HG02973 (cell line): ENCODE measurements at regions not wholly inside any gene's neighbourhood (a gene's known extent, or its start where the extent isn't known, plus 50 kb on each side); places are given as distances from the start of the nearest gene placed in this dataset.
"Not testable (repeated sequence)": the region's sequence is repeated elsewhere in the genome, so short reads cannot be mapped to it uniquely, and the experiment has no call there.

Experiments used
- ATAC-seq: cut with Tn5 transposase; IDR thresholded peaks from one replicate; pipeline ENCODE4 v1.9.1; 2021; ENCODE audit warnings: moderate library complexity; ENCODE audit not compliant: unreplicated experiment

DNA sequence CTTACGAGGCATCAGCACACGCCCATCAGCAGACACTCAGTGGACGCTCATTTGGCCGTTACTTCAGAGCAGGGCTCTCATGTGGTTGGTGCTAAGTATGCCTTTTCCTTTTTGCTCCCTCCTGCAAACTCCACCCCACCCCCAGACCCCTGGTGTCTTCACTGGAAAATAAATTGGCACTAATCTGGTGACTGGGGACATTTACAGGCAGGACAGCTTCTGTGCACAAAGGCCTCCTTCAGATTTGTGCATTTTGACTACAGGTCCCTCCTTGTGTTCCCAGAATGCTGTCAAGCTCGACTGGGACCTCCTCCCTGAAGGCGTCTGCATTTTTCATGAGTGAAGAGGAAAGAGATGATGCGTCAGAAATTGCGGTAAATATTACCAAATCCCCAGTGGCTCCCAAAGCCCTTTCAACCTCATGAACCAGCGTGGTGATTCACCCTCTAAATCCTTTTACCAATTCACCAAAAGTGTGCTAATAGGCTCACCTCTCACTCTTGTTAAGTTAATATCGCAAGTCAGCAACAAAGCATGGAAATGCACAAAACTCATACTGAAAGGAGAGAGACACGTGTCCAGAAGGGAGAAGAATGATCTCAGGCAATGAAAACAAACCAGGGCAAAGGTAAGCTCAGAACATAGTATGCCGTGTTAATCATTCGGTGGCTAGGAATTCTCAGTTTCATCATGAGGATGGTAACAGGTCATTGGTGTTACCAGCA lies 119.0 kb downstream of the NKX6-1 start:
- ATAC-seq: no peak

DNA sequence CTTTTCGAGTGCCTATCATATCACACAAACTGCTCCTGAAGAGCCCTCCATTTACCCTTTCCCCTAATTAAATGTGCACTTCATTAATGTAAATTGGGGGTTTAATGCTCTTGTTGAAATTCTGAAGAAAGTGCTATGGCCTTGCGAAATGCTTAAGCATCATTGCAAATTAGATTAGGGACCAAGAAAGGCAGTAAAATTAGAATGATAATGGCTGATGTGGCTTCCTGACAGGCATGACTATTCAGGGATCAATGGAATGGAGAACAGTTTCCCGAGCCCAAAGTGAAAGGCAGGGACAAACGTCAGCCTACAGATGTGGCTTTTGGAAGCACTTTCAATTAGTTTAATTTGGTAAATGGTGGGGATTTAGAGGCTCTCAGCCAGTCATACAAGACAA lies 120.1 kb downstream of the NKX6-1 start:
- no peak for ATAC-seq

DNA sequence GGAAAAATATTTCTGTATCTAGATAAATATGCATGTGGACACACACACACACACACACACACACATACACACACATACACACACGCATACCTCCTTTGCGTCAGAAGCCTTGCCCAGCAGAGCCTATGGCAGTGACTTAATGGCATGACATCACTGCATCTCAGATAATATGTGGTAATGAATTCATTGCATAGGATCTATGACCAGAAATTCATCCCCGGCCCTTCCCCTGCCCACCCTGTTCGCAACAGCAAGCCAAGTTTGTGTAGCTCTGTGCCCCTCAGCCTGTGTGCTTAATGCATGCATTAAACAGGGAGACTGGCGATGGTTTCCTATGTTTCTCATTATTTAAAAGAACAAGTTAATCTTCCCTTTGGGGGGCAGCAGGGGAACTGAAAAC lies 120.7 kb downstream of the NKX6-1 start:
- ATAC-seq: no peak

DNA sequence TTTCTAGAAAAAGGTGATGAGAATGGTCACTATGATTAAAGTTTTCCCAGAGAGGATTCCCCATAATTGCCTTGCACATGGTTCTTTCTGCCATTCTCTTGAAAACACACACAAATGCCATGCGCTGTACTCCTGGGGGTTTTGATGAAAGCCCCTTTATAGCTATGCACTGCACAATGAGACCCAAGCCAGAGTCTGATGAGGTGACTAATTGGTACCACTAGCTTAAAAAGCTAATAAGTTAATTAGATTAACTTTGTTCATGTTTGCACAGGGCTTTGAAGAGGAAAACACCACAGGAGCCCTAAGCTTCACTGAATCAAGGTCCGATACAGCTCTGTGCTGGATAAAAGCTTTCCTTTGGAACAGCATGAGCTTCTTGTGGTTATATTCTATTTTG lies 132.2 kb downstream of the NKX6-1 start:
- ATAC-seq: no peak

DNA sequence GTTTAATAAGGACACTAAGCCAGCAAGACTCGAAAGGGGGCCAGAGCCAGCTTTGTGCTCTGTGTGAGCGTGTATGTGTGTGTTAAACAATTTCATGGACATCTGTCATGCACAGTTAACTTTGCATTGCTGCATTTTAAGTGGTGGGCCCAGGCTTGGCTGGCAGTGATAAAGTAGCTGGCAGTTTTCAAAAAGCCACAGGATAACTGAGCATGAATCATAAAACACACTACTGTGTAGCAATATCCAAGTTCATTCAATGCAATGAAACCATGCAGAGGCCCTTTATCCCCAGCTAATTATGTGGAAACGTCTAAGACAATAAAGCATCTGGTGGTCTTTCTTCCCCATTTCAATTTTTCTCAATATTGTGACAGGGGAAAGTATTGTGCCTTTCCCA lies 132.9 kb downstream of the NKX6-1 start:
- no peak for ATAC-seq

DNA sequence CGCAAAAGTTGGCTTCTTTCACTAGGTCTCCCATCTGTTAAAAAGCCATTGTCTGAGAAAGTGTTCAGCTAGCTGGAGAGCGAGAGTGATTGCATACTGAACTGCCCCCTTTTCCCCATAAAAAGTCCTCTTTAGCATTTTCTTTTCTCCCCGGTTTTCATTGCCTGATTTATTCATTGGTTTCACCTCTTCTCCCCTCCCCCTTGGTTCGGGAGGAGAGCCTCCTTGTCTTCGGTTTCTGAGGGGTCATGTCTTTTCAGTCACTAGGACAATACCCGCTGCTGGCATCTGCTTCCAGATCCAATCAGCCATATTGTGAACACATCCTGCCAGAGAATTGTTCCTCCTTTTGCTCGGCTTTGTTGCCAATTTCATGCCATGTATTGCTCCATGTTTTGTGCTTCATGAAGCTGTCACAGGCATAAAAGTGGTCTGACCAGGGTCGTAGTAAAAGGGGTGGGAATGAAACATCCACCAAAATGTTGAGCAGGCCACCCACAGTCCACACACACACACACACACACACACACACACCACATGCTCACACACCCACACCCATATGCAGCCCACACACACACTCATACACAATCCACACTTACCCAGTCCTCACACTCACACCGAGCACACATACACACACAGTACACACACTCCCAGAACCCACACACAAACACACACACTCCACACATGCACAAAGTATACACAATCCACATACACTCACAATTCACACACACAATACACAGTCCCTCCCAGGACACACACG lies 136.0 kb downstream of the NKX6-1 start:
- no peak for ATAC-seq

DNA sequence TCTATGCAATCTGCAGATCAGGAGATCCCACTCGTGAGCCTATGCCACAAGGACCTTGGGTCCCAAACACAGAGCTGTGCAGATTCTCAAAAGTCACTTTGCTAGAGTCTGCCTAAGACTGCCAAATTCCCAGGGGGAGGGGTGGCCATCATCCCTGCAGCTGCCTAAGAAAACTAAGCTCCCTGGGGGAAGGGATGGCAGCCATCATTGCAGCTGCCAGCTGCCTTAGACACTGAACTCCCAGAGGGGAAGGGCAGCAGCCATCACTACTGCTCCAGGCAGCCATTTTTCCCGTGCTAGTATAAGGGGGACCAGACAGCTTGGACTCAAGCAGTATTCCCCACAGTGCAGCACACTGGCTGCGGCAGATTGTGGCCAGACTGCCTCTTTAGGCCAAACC lies 156.9 kb downstream of the NKX6-1 start:
- no peak for ATAC-seq

DNA sequence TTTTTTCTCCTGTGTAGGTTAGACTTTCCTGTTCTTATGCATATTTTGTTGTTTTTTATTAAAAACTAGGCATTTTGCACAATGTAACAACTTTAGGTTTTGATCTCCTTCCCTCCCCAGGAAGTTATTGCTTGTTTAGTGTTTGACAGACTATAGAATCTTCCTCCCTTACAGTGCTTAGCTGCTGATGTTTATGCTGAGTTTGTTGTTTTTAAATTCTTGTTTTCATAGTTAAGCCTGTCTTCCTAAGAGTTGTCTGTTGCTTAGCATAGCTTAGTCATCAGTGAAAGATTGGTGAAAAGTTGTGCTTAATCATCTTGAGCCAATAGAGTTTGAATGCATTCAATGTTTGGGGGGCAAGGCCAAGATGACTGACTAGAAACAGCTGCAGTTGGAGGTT lies 157.5 kb downstream of the NKX6-1 start:
- ATAC-seq: no peak

DNA sequence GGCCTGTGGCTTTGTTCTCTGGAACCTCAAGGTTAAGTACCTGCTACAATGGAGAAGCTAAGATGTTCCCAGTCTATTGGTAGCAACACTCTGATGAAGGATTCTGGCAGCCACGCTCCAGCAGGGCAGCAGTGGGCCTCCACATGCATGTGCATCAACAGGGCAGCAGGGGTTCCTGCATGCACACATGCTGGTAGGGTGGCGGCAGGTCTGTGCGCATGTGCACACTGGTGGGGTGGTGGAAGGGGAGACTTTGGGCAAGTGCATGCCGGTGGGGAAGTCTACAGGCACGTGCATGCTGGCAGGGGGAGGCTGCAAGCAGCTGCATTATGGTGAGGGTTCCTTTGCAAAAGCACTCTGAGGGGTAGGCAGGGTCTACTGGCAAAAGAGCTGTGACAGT lies 160.7 kb downstream of the NKX6-1 start:
- no peak for ATAC-seq

DNA sequence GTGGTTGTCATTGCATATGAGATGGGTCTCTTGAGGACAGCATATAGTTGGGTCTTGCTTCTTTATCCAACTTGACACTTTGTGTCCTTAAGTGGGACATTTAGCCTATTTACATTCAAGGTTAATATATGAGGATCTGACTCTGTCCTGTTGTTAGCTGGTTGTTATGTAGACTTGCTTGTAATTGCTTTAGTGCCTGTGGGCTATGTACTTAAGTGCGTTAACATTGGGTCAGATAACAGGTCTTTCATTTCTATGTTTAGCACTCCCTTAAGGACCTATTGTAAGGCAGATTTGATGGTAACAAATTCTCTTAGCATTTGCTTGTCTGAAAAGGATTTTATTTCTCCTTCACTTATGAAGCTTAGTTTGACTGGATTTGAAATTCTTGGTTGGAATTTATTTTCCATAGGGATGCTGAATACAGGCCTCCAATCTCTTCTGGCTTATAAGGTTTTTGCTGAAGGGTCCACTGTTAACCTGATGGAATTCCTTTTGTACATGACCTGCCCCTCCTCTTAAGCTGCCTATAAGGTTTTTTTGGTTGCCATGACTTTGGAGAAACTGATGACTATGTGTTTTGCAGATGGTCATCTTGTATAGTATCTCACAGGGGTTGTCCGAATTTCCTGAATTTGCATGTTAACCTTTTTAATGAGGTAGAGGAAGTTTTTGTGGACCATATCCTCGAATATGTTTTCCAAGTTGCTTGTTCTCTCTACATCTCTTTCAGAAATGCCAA lies 162.0 kb downstream of the NKX6-1 start:
- ATAC-seq: no peak

DNA sequence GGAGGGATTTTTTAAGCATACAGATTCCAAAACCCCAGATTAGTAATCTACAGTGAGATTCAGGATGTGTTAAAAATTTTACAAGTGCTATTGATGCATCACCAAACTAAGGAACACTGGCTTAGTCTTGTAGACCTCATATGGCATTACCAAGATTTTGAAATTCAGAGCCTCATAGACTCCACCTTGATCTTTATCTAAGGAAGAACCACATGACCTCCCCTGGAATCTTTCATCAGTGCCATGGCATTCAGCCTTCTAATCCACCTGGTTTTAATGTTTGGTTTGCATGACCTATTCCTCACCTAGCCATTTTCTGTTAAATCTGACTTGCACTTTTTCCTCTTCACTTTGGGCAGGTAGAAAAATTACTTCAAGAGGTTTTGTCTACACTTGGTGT lies 171.6 kb downstream of the NKX6-1 start:
- no peak for ATAC-seq

DNA sequence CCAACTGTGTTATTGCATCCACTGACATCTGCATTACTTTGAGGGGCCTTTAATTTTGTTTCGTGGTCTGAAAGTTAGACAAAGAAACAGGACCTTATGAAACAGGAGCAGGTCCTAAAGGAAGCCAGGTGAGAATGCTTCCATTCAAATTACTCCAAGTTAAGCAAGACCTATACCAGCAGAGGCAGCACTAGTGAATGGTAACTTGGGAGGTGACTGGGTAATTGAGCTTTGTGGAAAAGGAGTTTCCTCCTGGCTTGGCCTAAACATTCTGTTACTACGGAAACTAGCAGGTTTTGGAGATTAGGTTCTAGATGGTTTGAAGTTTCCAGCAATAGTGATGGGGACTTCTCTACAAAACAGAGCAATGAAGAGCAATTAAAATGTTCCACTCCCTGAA lies 173.5 kb downstream of the NKX6-1 start:
- no peak for ATAC-seq

DNA sequence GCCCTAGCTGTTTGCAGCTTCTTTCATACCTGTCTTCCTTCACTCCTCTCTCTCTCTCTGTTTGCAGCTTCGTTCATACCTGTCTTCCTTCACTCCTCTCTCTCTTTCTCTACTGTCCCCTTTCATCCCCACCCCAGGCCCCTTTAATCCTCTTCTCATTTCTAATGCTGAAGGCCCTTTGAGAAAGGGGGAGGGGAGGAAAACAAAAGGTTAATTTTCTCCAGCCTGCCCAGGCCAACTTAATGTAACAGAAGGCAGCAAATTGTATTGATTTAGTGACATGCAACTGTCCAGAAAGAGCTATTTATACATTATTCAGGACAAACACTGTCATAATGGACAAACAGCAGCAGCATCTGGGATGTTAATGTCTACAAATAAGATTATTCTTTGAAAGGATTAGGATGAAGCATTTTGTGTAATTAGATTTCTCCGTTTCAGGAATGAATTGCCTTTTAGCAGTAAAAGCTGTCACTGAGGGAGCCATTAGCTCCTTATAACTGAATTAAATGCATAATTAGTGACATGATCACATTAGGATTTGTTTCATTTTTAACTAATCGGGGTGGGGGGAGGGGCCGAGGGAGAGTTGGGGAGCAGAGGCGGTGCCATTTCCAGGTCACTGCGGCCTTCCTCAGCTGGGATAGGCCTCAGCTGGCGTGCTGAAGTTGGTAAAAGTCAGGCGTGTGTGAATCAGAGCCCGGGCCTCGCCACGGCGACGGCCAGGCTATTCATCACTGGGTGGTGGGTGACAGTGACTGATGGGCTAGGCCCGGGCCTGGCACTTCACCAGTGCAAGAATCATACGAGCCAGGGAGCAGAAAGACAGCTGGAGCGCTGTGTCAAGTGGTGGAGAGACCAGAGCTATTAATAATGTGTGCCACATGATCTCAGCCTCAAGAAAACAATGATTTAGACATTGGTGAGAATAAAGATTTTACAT lies 174.5 kb downstream of the NKX6-1 start:
- no peak for ATAC-seq

DNA sequence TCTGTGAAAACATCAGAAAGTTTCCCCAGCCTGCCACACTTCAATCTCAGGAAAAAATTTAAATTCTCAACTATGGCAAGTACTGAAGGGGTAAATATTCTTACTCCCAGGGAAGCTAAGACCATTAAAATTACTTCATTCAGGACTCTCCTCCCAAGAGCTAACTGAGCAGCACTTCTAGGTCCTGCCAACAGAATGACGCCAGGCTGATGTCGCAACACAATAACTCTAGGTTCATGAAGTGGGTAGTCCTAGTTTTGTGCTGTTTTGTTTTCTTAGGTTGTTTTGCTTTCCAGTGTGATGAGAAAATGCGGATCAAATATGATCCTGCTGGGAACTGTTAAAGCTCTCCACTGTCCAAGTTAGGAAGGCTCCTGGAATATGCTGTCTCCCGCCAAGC lies 180.0 kb downstream of the NKX6-1 start:
- no peak for ATAC-seq

DNA sequence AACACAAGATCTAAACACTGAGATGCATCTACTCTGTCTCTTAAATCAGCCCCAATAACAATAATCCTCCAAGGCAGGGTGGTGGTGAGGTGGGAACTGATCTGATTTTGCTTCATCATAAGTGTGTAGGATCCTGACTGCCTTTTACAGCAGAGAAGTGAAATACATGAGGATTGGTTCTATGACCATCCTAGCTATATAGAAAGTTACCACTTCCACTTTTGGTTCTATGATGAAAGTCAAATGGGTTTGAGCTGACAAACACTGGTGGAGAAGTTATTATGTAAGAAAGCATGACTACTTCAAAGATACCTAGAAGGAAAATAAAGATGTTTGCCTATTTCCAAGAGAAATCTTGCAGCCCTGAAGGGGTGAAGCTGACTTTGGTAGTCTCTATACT lies 181.6 kb downstream of the NKX6-1 start:
- no peak for ATAC-seq

DNA sequence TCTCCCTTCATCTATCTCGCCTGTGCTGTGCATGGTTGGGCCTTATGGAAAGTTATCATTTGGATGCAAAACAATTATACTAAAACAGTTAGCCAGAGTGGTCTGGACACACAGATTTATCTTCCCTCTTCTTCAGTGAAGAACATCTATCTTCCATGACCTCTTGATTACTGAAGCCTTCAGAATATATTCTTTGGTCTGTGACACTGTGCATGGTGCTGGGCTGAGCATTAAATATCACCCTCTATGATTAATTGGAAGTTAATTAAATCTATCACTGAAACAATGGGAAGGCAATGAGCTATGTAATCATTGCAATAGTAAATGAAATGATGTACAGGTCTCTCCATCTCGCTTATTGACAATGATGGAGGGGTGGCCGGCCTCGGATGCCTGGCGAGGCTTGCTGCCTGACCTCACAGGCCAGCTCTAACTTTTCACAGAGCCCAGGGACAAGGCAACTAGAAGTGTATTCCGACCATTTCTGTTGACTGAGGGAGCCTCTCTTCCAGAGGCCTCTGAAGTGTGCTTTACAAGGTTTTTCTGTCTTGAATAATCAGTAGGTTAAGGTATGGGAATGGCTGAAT lies 186.6 kb downstream of the NKX6-1 start:
- no peak for ATAC-seq

DNA sequence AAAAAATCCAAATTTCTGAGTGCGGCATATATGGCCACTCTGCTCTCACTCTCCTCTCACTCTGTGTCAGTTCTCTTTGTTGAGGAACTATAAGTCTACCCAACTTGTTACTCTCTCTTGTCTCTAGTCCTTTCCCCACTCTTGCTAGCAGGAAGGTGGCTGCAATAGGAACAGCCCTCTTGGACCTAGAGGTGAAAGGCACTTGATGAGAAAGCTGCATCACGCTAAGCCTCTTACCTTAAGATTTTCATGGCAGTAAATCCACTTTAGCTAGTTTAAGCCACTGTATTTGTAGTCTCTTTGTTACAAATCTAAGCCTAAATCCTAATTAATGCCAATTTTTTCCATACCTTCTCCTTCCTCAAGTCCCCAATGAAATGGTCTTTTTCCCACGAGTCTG lies 189.9 kb downstream of the NKX6-1 start:
- no peak for ATAC-seq

DNA sequence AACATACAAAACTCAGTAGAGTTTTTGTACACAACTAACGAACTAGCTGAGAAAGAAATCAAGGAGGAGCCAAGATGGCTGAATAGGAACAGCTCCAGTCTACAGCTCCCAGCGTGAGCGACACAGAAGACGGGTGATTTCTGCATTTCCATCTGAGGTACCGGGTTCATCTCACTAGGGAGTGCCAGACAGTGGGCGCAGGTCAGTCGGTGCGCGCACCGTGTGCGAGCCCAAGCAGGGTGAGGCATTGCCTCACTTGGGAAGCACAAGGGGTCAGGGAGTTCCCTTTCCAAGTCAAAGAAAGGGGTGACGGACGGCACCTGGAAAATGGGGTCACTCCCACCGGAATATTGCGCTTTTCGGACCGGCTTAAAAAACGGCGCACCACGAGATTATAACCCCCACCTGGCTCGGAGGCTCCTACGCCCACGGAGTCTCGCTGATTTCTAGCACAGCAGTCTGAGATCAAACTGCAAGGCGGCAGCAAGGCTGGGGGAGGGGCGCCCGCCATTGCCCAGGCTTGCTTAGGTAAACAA lies 200.3 kb downstream of the NKX6-1 start:
- not testable (repeated sequence) for ATAC-seq

DNA sequence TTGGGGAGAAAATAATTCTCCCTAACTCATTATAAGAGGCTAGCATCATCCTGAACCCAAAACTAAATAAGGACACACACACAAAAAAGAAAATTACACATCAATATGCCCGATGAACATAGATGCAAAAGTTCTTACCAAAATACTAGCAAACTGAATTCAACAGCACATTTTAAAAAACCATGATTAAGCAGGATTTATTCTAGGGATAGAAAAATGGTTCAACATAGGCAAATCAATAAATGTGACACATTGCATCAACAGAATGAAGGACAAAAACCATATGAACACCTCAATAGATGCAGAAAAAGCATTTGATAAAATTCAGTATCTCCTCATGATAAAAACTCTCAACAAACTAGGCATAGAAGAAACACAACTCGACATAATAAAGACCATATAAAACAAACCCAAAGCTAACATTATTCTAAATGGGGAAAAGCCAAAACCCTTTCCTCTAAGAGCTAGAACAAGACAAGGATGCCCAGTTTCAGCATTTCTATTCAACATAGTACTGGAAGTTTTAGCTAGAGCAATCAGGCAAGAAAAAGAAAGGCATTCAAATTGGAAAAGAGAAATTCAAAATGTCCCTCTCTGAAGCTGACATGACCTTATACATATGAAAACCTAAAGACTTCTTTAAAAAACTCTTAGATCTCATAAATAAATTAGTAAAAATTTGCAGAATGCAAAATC lies 200.9 kb downstream of the NKX6-1 start:
- no peak for ATAC-seq

DNA sequence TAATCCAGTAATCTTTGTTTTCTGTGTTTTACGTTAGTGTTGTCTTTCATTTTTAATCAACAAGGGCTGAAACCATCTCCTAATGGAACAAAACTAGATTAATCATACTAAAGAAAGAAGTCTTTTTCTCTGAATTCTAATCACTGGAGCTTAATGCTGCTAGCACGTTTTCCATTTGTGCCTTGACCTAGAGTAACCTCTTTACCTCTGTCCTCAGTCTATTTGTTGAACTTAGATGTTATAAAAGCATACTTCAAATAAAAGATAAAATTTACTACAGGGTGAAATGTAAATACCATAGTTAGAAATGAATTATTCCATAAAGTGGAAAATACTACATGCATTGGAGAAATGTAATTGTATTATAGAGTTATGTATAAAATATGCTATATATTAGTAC lies 207.1 kb downstream of the NKX6-1 start:
- ATAC-seq: no peak
